Cardiac muscle cell (in vitro differentiated cells and primary cell): ENCODE measurements at regions not wholly inside any gene's neighbourhood (a gene's known extent, or its start where the extent isn't known, plus 50 kb on each side); places are given as distances from the start of the nearest gene placed in this dataset.

Experiments
- DNase-seq, 2 donors: peaks; one replicate each; pipeline versions ENCODE4 v3.0.0 to v3.0.0-alpha.2; 2010 to 2017; ENCODE audit warnings: low read depth in 1 of 2, low spot score in 1 of 2
- H3K27ac ChIP-seq: fragments of 200-600 bp; sonication (generic); 2 replicates; pipeline ENCODE4 v1.5.1; 2016
- H3K27me3 ChIP-seq: fragments of 200-600 bp; sonication (generic); 2 replicates; pipeline ENCODE4 v1.6.0; 2016; ENCODE audit warnings: control low read depth
- H3K36me3 ChIP-seq: fragments of 200-600 bp; sonication (generic); 2 replicates; pipeline ENCODE4 v1.5.1; 2016; ENCODE audit warnings: control low read depth
- H3K4me1 ChIP-seq: fragments of 200-600 bp; sonication (generic); 2 replicates; pipeline ENCODE4 v1.8.1; 2017; ENCODE audit warnings: low read depth, mild to moderate bottlenecking, mixed run types
- H3K4me3 ChIP-seq: fragments of 200-600 bp; sonication (generic); 2 replicates; pipeline ENCODE4 v1.5.1; 2016; ENCODE audit warnings: mild to moderate bottlenecking
- H3K9me3 ChIP-seq: fragments of 200-600 bp; sonication (generic); 2 replicates; pipeline ENCODE4 v1.5.1; 2017; ENCODE audit warnings: low read depth, mild to moderate bottlenecking, control low read depth
- TF ChIP-seq, protein P1 (sequence below): IDR thresholded peaks from 2 replicates; pipeline ENCODE4 v1.5.1; 2012; ENCODE audit warnings: low read depth, mild to moderate bottlenecking, low read length

GRCh38 chr2:603869-604268 lies 73.3 kb downstream of the TMEM18 start:
- no peak for DNase-seq
- H3K4me3 ChIP-seq: no peak overlapping the region

DNA sequence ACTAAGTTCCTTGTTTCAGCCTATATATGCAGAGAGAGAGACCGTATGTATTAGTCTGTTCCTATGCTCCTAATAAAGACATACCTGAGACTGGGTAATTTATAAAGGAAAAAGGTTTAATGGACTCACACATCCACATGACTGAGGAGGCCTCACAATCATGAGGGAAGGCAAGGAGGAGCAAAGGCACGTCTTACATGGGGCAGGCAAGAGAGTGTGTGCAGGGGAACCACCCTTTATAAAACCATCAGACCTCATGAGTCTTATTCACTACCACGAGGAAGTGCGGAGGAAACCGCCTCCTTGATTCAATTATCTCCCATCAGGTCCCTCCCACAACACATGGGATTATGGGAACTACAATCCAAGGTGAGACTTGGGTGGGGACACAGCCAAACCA lies 73.8 kb downstream of the TMEM18 start:
- no peaks in the 10 kb centered on the region for H3K36me3 ChIP-seq
- no peaks in the 10 kb centered on the region for H3K9me3 ChIP-seq
- no peak for DNase-seq
- no peaks in the 10 kb centered on the region for H3K4me1 ChIP-seq
- H3K27ac ChIP-seq: no peak overlapping the region
- no peak overlapping the region for H3K4me3 ChIP-seq
- H3K27me3 ChIP-seq: peaks cover 32% of the 10 kb centered on the region
- TF ChIP-seq, protein P1, sequence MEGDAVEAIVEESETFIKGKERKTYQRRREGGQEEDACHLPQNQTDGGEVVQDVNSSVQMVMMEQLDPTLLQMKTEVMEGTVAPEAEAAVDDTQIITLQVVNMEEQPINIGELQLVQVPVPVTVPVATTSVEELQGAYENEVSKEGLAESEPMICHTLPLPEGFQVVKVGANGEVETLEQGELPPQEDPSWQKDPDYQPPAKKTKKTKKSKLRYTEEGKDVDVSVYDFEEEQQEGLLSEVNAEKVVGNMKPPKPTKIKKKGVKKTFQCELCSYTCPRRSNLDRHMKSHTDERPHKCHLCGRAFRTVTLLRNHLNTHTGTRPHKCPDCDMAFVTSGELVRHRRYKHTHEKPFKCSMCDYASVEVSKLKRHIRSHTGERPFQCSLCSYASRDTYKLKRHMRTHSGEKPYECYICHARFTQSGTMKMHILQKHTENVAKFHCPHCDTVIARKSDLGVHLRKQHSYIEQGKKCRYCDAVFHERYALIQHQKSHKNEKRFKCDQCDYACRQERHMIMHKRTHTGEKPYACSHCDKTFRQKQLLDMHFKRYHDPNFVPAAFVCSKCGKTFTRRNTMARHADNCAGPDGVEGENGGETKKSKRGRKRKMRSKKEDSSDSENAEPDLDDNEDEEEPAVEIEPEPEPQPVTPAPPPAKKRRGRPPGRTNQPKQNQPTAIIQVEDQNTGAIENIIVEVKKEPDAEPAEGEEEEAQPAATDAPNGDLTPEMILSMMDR: no peak

More at GRCh38 chr2:603869-604268, 73.3 kb downstream of the TMEM18 start:
- Histone ChIP-seq H3K27me3 (peaks cover 31% of the 10 kb centered on the region), H3K36me3 (no peaks in the 10 kb centered on the region), H3K4me1 (no peaks in the 10 kb centered on the region), H3K9me3 (no peaks in the 10 kb centered on the region), H3K27ac (no peak overlapping the region)
- TF ChIP-seq, protein P1: no peak

DNA sequence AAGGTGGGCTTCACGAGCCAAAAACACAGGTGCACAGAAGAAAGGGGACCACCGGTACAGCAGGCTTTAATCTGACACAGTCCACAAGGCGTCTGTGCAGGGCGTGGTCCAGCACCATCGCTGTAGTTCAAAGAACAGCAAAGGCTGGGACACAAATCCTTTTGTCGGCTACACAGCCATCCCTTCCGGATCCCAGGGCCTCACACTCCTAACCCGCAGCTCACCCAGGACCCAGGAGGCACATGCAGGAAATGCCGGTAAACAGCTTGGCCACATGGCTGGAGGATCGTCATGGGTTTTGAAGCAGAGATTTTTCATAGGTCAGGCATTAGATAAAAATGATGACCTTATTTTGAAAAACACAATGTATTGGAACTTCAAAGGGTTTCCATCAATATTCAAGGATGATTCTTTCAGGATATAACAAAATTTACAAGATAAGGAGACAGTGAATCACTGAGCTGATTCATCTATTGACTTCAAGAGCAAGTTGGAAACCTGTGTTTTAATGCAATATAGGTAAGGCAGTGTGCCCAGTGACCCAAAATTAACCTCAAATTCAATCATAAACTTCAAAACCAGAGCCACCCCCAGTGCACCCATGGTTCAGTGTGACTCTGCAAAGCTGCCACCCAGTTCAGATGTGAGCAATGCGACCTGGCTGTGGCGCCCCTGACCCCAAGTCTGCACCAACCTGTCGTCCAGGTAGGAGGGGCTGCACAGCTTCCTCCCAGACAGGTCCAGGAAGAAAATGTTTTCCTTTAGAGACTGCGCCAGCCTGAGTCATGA lies 74.4 kb downstream of the TMEM18 start:
- TF ChIP-seq, protein P1: no peak
- Histone ChIP-seq H3K4me3 (no peak overlapping the region), H3K9me3 (no peaks in the 10 kb centered on the region), H3K4me1 (no peaks in the 10 kb centered on the region), H3K27ac (no peak overlapping the region), H3K27me3 (peaks cover 30% of the 10 kb centered on the region), H3K36me3 (no peaks in the 10 kb centered on the region)
- no peak for DNase-seq

- Histone ChIP-seq H3K4me3 (no peak overlapping the region), H3K9me3 (no peaks in the 10 kb centered on the region), H3K27ac (no peak overlapping the region), H3K27me3 (peaks cover 27% of the 10 kb centered on the region), H3K36me3 (no peaks in the 10 kb centered on the region), H3K4me1 (no peaks in the 10 kb centered on the region)
- TF ChIP-seq, protein P1: no peak
- no peak for DNase-seq
These were observed 75.3 kb downstream of the TMEM18 start for GRCh38 chr2:601806-602455.

- Histone ChIP-seq H3K36me3 (no peaks in the 10 kb centered on the region), H3K4me3 (no peak overlapping the region), H3K27me3 (peaks cover 29% of the 10 kb centered on the region), H3K27ac (no peak overlapping the region), H3K9me3 (no peaks in the 10 kb centered on the region), H3K4me1 (no peaks in the 10 kb centered on the region)
- no peak for DNase-seq
- TF ChIP-seq, protein P1: no peak
These were observed 75.9 kb downstream of the TMEM18 start for GRCh38 chr2:601387-601698.
